ENCODE measurements at regions not wholly inside any gene's neighbourhood (a gene's known extent, or its start where the extent isn't known, plus 50 kb on each side); places are given as distances from the start of the nearest gene placed in this dataset.

GRCh38 chr3:182259579-182259978 lies 533.7 kb upstream of the ATP11B start:
- H3K36me3 ChIP-seq (ENCODE audit: control insufficient read depth, insufficient read depth, low read length), result no peaks in the 10 kb centered on the region
- H3K27ac ChIP-seq (ENCODE audit: low read length), result no peak overlapping the region
- intact Hi-C loops (cut with micrococcal nuclease; ENCODE audit: unreplicated experiment), result loop anchor here (5.0 kb wide), 1 partner anchor 292 kb away; no protein-coding TSS in a partner anchor
- peaks cover 3% of the 10 kb centered on the region; the same call in 1 of the 2 replicates for H3K27me3 ChIP-seq (ENCODE audit: control insufficient read depth, insufficient read depth, low read length)
- DNase-seq (ENCODE audit: low read depth, low spot score) (no peak), ATAC-seq (peak; percentile 77; the same call in 1 of the 2 replicates)
- TF ChIP-seq TCF7L2 (IDR thresholded peaks at IDR 0.05; ENCODE audit: low read depth, low read length) (no peak), POLR2AphosphoS5 (IDR thresholded peaks at IDR 0.05; ENCODE audit: low read depth, low read length) (no peak), CTCF (IDR thresholded peaks at IDR 0.05) (no peak), SIN3A (IDR thresholded peaks at IDR 0.05; ENCODE audit: borderline replicate concordance, insufficient read depth, low read depth, low read length) (no peak), REST (IDR thresholded peaks at IDR 0.05; ENCODE audit: insufficient read depth in 1 of 2, low read depth in 2 of 2, low read length in 1 of 2) (no peak)
- no peaks in the 10 kb centered on the region for H3K4me1 ChIP-seq (ENCODE audit: control insufficient read depth, insufficient read depth, low read length)
- ChIA-PET POLR2A (no interaction called here), CTCF (no interaction called here)
- BruUV-seq (replicated peaks), result no TSS peak
- no peak overlapping the region for H3K4me3 ChIP-seq (ENCODE audit: low read depth in 2 of 2, low read length in 2 of 2)
- H3K9me3 ChIP-seq (ENCODE audit: control insufficient read depth, insufficient read depth, low read depth, low read length), result no peaks in the 10 kb centered on the region
- in situ Hi-C loops (cut with HindIII; ENCODE audit: low pct_unique_long_range_greater_than_20kb, low sequenced_read_pairs), result no loop called here

GRCh38 chr3:182261041-182261440 lies 532.3 kb upstream of the ATP11B start:
- DNase-seq (ENCODE audit: low read depth, low spot score), result no peak
- Histone ChIP-seq H3K27ac (ENCODE audit: low read length) (no peak overlapping the region), H3K9me3 (ENCODE audit: control insufficient read depth, insufficient read depth, low read depth, low read length) (no peaks in the 10 kb centered on the region), H3K36me3 (ENCODE audit: control insufficient read depth, insufficient read depth, low read length) (no peaks in the 10 kb centered on the region), H3K4me3 (ENCODE audit: low read depth in 2 of 2, low read length in 2 of 2) (no peak overlapping the region), H3K4me1 (ENCODE audit: control insufficient read depth, insufficient read depth, low read length) (no peaks in the 10 kb centered on the region), H3K27me3 (ENCODE audit: control insufficient read depth, insufficient read depth, low read length) (peaks cover 3% of the 10 kb centered on the region; the same call in 1 of the 2 replicates)
- in situ Hi-C loops (cut with HindIII; ENCODE audit: low pct_unique_long_range_greater_than_20kb, low sequenced_read_pairs), result no loop called here
- no TSS peak for BruUV-seq (replicated peaks)
- POLR2A ChIA-PET, result no interaction called here
- intact Hi-C loops (cut with micrococcal nuclease; ENCODE audit: unreplicated experiment), result loop anchor here (5.0 kb wide), 1 partner anchor 421 kb away; no protein-coding TSS in a partner anchor
- TF ChIP-seq SIN3A (IDR thresholded peaks at IDR 0.05; ENCODE audit: borderline replicate concordance, insufficient read depth, low read depth, low read length) (no peak), CTCF (IDR thresholded peaks at IDR 0.05) (no peak), TCF7L2 (IDR thresholded peaks at IDR 0.05; ENCODE audit: low read depth, low read length) (no peak), REST (IDR thresholded peaks at IDR 0.05; ENCODE audit: insufficient read depth in 1 of 2, low read depth in 2 of 2, low read length in 1 of 2) (no peak), POLR2AphosphoS5 (IDR thresholded peaks at IDR 0.05; ENCODE audit: low read depth, low read length) (no peak)
- no peak for ATAC-seq
- CTCF ChIA-PET, result no interaction called here

Measured in Panc1 (cell line).